ENCODE measurements at regions not wholly inside any gene's neighbourhood (a gene's known extent, or its start where the extent isn't known, plus 50 kb on each side); places are given as distances from the start of the nearest gene placed in this dataset.

DNA sequence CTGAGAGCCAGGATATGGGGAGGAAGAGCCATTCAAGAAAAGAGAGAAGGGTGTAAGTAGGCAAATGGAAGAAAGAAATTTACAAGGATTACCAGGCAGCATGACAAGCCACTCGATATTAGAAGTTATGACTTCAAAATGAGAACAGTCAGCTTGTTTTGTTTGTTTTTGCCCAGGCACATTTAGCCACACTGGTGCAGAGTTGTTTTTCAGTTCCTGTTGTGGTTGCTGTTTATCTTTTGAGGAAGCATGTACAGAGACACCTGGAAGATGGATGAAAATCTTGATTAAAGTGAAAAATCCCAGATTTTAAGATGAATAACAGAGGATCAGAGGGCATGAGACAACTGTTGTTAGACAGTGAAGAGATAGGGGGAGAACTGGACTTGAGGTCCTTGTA is 199.1 kb downstream of the MTRR start:
- TF ChIP-seq, protein P1, sequence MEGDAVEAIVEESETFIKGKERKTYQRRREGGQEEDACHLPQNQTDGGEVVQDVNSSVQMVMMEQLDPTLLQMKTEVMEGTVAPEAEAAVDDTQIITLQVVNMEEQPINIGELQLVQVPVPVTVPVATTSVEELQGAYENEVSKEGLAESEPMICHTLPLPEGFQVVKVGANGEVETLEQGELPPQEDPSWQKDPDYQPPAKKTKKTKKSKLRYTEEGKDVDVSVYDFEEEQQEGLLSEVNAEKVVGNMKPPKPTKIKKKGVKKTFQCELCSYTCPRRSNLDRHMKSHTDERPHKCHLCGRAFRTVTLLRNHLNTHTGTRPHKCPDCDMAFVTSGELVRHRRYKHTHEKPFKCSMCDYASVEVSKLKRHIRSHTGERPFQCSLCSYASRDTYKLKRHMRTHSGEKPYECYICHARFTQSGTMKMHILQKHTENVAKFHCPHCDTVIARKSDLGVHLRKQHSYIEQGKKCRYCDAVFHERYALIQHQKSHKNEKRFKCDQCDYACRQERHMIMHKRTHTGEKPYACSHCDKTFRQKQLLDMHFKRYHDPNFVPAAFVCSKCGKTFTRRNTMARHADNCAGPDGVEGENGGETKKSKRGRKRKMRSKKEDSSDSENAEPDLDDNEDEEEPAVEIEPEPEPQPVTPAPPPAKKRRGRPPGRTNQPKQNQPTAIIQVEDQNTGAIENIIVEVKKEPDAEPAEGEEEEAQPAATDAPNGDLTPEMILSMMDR (IDR thresholded peaks at IDR 0.05): no peak
- TF ChIP-seq, protein P2, sequence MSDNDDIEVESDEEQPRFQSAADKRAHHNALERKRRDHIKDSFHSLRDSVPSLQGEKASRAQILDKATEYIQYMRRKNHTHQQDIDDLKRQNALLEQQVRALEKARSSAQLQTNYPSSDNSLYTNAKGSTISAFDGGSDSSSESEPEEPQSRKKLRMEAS (IDR thresholded peaks at IDR 0.05): no peak
- TF ChIP-seq ZSCAN20 (CRISPR knock-in tag; IDR thresholded peaks at IDR 0.05) (no peak), POLR2A (IDR thresholded peaks at IDR 0.05; ENCODE audit: low read length) (no peak), EP300 (IDR thresholded peaks at IDR 0.05) (no peak), CEBPB (IDR thresholded peaks at IDR 0.05) (no peak), RCOR1 (IDR thresholded peaks at IDR 0.05; ENCODE audit: low read depth, low read length) (no peak), RARB (CRISPR knock-in tag; IDR thresholded peaks at IDR 0.05) (no peak), ESRRA (IDR thresholded peaks at IDR 0.05; ENCODE audit: borderline replicate concordance, low read length) (no peak), HOXB13 (CRISPR knock-in tag; IDR thresholded peaks at IDR 0.05; ENCODE audit: low read depth) (no peak), EHMT2 (IDR thresholded peaks at IDR 0.05; ENCODE audit: low read depth) (no peak)
- TF ChIP-seq, protein P3, sequence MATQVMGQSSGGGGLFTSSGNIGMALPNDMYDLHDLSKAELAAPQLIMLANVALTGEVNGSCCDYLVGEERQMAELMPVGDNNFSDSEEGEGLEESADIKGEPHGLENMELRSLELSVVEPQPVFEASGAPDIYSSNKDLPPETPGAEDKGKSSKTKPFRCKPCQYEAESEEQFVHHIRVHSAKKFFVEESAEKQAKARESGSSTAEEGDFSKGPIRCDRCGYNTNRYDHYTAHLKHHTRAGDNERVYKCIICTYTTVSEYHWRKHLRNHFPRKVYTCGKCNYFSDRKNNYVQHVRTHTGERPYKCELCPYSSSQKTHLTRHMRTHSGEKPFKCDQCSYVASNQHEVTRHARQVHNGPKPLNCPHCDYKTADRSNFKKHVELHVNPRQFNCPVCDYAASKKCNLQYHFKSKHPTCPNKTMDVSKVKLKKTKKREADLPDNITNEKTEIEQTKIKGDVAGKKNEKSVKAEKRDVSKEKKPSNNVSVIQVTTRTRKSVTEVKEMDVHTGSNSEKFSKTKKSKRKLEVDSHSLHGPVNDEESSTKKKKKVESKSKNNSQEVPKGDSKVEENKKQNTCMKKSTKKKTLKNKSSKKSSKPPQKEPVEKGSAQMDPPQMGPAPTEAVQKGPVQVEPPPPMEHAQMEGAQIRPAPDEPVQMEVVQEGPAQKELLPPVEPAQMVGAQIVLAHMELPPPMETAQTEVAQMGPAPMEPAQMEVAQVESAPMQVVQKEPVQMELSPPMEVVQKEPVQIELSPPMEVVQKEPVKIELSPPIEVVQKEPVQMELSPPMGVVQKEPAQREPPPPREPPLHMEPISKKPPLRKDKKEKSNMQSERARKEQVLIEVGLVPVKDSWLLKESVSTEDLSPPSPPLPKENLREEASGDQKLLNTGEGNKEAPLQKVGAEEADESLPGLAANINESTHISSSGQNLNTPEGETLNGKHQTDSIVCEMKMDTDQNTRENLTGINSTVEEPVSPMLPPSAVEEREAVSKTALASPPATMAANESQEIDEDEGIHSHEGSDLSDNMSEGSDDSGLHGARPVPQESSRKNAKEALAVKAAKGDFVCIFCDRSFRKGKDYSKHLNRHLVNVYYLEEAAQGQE (IDR thresholded peaks at IDR 0.05): no peak
